HG03066 (cell line): ENCODE measurements at regions not wholly inside any gene's neighbourhood (a gene's known extent, or its start where the extent isn't known, plus 50 kb on each side); places are given as distances from the start of the nearest gene placed in this dataset.

ENCODE experiments used
- ATAC-seq: cut with Tn5 transposase; IDR thresholded peaks from one replicate; pipeline ENCODE4 v1.9.1; 2021; ENCODE audit warnings: low read depth; ENCODE audit not compliant: unreplicated experiment

GRCh38 chr4:167290678-167291077 lies 56.4 kb upstream of the SPOCK3 start:
- ATAC-seq, result no peak

DNA sequence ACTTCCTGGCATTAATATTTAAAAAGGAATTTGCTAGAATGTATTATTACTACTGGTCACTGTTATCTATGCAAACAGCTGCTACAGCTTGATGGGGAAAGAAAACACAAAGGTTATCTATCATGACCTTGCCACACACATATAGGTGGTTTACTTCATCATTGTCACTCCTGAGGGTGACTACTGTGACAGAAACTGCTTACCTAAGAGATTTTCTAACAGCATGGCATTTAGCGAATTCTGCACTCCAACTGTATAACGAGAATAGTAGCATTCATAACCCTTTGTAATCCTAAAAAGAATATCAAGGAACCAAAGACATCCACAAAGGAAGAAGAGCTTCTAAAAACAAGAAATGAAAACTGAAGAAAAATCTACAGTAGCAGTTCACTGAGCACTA lies 74.6 kb upstream of the SPOCK3 start:
- no peak for ATAC-seq

GRCh38 chr4:167321299-167321698 lies 87.0 kb upstream of the SPOCK3 start:
- no peak for ATAC-seq

DNA sequence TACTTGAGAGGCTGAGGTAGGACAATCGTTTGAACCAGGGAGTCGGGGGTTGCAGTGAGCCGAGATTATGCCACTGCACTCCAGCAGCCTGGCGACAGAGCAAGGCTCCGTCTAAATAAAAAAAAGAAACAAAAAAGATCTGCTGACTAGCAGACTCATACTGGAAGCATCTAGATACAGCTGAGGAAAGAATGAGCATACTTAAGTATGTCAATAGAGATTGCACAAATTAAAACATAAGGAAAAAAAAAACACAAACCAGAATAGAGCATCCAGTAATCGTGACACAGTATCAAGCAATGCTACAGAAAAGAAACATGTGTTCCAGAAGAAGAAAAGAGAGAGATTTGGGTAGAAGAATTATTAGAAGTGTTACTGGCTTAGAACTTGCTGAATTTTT lies 105.5 kb upstream of the SPOCK3 start:
- ATAC-seq, result no peak

GRCh38 chr4:167359711-167360110 lies 125.4 kb upstream of the SPOCK3 start:
- no peak for ATAC-seq

DNA sequence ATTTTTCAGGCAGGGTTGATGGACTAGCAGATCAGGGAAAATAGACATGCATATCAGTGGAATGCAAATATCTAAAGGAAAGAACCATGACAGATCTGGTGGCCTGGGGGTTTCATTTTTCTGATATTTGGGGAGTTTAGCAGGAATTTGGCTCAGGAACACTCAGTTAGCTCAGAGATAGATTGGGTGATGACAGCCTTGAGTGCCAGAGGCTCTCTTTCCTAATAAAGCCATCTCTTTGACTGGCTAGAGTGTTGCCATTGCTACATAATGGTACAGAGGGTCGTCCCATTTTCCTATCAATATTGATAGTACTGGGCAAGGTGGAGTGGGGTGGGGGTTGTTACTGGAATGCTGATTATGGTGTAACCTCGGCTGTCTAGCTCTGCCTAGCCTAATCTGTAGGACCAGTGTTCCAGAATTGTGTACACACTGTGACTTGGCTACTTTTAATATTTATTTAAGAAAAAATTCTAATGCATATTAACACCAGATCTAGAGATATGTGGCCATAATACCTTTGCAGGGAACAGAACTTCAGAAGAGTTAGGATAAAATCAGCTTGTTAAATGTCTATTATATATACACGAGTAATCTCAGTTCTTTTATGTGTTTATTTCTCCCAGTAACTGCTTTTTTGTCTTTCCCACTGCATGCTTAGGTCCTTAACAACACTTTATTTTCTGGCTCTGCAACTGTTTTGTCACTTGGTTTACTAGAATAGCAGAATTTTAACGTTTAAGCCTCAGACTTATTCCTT lies 145.0 kb upstream of the SPOCK3 start:
- no peak for ATAC-seq

- no peak for ATAC-seq
These were observed 146.7 kb upstream of the SPOCK3 start for GRCh38 chr4:167380964-167381363.

GRCh38 chr4:167383291-167383690 lies 149.0 kb upstream of the SPOCK3 start:
- ATAC-seq, result no peak

GRCh38 chr4:167397586-167397985 lies 163.3 kb upstream of the SPOCK3 start:
- no peak for ATAC-seq

DNA sequence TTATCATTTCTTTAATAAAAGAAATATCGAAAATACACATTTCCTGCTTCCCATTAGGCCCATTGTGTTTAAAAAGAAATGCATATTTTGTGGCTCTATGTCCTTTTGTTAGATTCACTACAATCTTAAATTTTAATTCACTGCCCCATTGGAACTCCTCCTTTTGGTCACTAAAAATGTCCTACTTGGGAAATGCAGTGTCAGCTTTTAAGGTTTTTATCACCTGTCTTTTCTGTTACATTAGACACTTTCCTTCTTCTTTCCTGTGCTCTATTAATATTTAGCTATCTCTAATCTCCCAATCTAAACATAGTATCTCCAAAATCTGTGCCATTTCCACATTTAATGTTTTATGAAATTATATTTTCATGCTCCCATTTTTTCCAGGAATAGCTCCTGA lies 164.9 kb upstream of the SPOCK3 start:
- ATAC-seq, result no peak

DNA sequence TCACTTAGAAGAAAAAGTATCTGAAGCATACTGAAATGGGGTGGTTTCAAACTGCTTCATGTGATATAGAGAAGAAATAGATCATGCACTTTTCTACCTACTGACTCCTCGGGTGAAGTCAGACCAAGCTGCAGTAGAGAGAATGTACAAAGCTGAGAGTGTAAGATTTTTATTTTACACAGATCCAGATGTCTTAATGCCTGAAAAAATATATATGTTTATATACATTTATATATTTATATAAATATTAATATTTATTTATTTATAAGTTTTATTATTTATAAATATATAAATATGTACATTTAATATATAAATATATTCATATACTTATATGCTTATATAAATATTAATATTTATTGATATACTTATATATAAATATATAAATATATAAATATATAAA lies 171.9 kb upstream of the SPOCK3 start:
- ATAC-seq, result no peak

DNA sequence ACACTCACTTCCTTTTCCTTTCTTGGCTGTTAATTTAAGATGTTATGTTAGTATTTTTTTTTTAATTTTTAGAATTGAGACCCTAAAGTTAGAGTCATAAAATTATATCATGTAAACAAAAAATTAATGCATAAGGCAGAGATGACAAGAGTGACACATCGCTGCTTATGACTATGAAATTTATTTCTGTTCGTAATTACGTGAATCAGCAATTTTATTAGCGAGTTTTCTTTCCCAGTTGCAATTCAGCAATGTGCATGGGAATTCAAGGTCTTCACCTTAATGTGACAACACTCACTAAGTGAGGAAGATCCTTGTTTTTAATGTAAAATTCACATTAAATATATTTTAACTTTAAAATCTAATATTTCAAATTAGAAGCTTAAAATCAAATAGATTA lies 181.2 kb upstream of the SPOCK3 start:
- ATAC-seq, result no peak

DNA sequence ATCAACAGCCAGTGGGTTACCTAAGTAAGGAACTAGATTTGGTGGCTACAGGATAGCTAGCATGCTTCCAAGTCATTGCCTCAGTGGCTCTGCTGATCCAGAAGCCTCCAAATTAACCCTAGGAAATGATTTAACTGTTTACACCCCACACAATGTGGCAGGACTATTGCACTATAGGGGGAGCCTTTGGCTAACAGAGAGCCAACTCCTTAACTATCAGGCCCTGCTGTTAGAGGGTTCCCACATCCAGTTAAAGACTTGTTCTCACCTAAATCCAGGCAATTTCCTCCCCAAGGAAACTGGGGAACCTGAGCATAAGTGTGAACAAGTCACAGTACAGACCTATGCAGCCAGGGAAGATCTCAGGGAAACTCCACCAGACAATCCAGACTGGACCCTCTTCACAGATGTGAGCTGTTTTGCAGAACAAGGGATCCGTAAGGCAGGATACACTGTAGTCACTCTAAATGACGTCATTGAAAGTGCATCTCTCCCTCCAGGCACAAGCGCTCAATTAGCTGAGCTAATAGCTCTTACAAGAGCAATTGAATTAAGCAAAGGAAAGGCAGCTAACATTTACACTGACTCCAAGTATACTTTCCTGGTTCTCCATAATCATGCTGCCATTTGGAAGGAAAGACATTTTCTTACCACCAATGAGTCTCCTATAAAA lies 185.3 kb upstream of the SPOCK3 start:
- no peak for ATAC-seq

DNA sequence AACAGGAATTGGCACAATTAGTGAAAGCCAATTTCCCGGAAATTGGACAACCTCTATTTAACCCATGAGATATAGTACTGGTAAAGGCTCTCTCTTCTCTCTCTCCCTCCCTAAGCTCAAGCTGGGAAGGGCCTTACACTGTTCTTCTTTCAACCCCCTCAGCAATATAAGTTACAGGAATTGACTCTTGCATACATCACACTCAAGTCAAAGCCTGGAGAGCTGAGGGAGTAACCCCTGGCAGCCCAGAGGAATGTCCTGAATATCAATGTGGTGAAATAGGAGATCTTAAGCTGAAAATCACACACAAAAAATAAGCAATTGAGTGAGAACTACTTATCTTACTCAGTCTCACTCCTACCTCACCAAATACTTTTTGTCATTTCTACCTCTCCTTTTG lies 186.9 kb upstream of the SPOCK3 start:
- no peak for ATAC-seq

DNA sequence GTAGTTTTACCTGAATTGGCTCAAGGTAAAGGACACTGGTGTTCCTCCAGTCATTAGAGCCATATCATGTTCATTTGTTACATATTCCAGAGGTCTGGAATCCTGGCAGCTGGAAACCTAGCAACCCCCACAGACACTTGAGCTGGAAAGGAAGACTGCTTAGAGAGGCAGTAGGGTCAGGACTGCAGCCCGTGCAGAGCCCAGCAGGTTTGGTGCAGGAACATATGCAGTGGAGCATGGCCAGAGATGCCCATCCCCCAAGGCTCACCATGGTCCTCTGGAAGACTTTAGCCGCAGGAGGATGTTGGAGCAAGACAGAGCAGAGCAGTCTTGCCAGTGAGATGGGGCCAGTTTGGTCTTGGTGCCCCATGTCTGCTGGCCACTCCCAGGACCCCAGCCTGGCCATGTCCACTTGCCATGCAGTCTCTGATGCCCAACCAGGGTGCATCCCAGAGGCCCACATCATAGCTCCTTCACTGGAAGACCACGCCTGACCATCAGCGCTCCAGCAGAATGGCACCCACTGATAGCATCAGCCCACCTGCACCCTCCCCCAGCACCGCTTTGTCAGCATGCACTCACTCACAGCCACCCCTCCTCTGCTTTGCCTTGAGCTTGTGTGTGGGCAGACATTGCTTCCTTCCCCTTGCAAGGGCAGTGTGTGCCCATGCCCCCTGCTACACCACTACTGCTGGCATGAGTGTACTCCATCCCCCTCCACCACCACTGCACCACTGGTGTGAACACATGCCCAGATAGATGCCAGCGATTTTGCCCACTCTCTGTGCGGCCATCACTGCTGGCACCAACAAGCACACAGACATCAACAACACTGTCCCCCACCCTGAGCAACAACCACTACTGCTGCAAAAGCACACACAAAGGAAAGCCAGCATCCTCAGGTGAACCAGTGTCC lies 190.3 kb upstream of the SPOCK3 start:
- no peak for ATAC-seq

GRCh38 chr4:167428156-167428555 lies 193.9 kb upstream of the SPOCK3 start:
- ATAC-seq, result no peak

DNA sequence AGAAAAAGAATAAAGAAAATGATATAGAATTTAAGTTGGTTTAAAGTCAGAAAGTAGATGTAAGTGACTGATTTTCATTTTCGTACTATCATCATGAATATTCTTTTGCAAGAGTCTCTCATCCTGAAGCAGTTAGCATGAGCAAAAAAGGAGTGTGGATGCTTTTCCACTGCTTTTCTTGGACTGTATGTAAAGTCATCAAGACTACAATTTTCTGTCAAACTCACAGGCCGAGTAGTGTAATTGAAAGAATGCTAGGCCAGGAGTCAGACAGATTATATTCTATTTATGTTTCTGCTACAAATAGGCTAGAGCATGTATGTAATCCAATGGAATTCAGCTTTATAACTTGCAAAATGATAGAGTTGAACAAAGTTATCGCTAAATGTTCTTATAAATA lies 197.1 kb upstream of the SPOCK3 start:
- no peak for ATAC-seq

- no peak for ATAC-seq
These were observed 201.5 kb upstream of the SPOCK3 start for GRCh38 chr4:167435786-167436185.

DNA sequence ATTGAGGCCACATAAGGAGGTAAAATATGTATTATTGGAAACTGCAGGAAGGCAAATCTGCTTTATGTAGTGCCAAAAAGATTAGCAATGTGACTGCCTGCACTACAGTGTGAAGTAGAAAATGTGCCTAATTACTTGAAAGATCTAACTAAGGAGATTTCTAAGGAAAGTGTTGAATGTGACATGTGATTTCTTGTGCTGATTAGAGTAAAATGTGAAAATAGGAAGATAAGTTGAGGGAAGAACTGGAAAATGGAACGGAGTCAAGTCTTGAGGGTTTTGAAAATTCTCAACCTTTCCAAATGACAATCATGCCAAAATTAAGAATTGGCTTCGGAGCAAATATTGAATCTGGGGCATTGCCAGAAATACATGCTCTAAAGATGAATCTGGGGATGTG lies 209.5 kb upstream of the SPOCK3 start:
- ATAC-seq, result no peak

DNA sequence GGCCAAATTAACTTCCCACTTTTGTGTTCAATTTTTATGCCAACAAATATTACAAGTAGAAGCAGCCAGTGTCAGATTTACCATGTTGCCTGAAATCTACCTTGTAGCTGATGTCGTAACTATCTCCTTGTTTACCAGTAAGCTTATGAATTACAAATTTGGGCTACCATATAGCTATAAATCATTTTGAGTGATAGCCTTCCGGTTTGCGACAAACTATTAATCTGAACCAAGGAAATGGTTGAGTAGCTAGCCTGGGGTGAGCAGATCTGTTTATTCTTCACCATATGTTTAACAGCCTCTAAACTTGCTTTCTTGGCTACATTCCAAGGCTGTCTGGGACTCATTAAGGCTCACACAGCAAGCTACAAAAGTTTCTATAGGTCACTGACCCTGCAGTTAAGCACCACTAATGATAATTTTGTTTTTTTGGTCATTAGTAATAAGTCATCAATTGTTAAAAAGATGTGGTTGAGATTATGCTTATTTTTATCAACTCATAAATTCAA lies 218.7 kb upstream of the SPOCK3 start:
- no peak for ATAC-seq

DNA sequence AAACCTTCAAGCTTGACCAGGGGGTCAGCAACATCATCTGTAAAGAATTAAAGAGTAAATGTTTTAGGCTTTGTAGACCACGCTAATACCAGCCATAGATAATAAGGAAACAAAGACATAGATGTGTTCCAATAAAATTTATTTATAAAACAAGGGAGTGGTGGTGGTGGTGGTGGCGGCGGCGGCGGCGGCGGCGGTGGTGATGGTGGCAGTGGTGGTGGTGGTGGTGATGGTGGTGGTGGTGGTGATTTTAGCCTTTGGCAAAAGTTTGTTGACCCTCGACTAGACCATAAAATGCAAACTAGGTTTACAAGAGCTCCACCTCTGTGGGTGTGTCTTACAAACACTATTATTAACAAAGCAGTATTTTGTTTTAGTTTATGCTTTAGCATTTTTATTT lies 222.3 kb upstream of the SPOCK3 start:
- ATAC-seq, result no peak
